ENCODE measurements at regions not wholly inside any gene's neighbourhood (a gene's known extent, or its start where the extent isn't known, plus 50 kb on each side); places are given as distances from the start of the nearest gene placed in this dataset.

DNA sequence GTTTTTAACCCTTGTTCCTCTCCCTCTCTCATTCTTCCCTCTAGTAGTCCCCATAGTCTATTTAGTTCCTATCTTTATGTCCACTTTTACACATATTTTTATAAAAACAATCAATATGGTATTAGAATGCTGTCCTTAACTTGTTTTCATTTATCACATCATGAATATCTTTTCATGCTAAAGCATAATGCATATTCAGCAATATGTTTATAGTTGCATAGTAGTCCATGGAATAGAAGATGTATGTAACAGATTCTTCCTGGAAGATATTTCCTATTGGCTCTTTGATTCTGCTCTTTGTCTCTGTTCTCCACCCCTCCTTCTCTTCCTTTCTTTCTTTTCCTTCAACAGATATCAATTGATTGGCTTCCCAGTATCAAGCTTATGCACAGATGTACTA lies 1047.1 kb upstream of the TENM4 start:
- Histone ChIP-seq H3K27me3 (no peaks in the 10 kb centered on the region), H3K4me3 (no peak overlapping the region), H3K4me1 (no peaks in the 10 kb centered on the region), H4K20me1 (ENCODE audit: low read depth) (no peaks in the 10 kb centered on the region), H2AFZ (replicated peaks) (no peak overlapping the region), H3K4me2 (no peak overlapping the region), H3K9ac (no peak overlapping the region), H3K79me2 (ENCODE audit: low read depth) (no peaks in the 10 kb centered on the region), H3K27ac (no peak overlapping the region), H3K9me3 (ENCODE audit: low read depth) (no peaks in the 10 kb centered on the region), H3F3A (ENCODE audit: low read depth) (no peaks in the 10 kb centered on the region), H3K36me3 (no peaks in the 10 kb centered on the region)
- H3K27me3 Mint-ChIP-seq (ENCODE audit: insufficient read depth, low read depth) = peaks cover 2% of the 10 kb centered on the region
- H3K36me3 Mint-ChIP-seq = no peaks in the 10 kb centered on the region
- no peak overlapping the region for H3K4me3 Mint-ChIP-seq
- DNase-seq (ENCODE audit: low spot score) = no peak
- TF ChIP-seq EZH2 (IDR thresholded peaks at IDR 0.05) (no peak), EZH2phosphoT487 (IDR thresholded peaks at IDR 0.05) (no peak)
- TF ChIP-seq, protein P1, sequence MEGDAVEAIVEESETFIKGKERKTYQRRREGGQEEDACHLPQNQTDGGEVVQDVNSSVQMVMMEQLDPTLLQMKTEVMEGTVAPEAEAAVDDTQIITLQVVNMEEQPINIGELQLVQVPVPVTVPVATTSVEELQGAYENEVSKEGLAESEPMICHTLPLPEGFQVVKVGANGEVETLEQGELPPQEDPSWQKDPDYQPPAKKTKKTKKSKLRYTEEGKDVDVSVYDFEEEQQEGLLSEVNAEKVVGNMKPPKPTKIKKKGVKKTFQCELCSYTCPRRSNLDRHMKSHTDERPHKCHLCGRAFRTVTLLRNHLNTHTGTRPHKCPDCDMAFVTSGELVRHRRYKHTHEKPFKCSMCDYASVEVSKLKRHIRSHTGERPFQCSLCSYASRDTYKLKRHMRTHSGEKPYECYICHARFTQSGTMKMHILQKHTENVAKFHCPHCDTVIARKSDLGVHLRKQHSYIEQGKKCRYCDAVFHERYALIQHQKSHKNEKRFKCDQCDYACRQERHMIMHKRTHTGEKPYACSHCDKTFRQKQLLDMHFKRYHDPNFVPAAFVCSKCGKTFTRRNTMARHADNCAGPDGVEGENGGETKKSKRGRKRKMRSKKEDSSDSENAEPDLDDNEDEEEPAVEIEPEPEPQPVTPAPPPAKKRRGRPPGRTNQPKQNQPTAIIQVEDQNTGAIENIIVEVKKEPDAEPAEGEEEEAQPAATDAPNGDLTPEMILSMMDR (IDR thresholded peaks at IDR 0.05) = no peak
- no peak overlapping the region for H3K27ac Mint-ChIP-seq
- H3K4me1 Mint-ChIP-seq = no peaks in the 10 kb centered on the region
- peaks cover 6% of the 10 kb centered on the region for H3K9me3 Mint-ChIP-seq

DNA sequence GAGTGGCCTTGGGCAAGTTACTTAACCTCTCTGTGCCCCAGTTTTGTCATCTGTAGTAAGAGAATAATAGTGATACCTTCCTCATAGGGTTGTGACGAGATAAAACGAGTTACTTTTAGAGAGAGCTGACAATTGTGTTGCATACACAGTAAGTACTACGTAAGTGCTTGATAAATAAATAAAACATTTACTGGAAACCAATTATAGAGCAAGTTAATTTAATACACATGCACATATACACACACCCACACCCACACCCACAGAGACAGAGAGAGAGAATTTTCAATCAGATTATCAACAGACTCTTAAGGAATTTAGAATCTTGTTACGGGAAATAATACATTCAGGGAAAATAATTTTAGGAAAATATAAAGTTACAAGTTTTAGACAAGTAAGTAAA lies 1045.8 kb upstream of the TENM4 start:
- no peak overlapping the region for H3K27ac Mint-ChIP-seq
- peaks cover 2% of the 10 kb centered on the region for H3K27me3 Mint-ChIP-seq (ENCODE audit: insufficient read depth, low read depth)
- H3K4me3 Mint-ChIP-seq = no peak overlapping the region
- no peaks in the 10 kb centered on the region for H3F3A ChIP-seq (ENCODE audit: low read depth)
- H3K36me3 ChIP-seq = no peaks in the 10 kb centered on the region
- TF ChIP-seq, protein P1 (IDR thresholded peaks at IDR 0.05) = no peak
- H3K4me3 ChIP-seq = no peak overlapping the region
- H3K4me1 ChIP-seq = no peaks in the 10 kb centered on the region
- H3K9ac ChIP-seq = no peak overlapping the region
- no peaks in the 10 kb centered on the region for H3K36me3 Mint-ChIP-seq
- H3K9me3 Mint-ChIP-seq = peaks cover 3% of the 10 kb centered on the region
- no peaks in the 10 kb centered on the region for H3K79me2 ChIP-seq (ENCODE audit: low read depth)
- no peaks in the 10 kb centered on the region for H3K27me3 ChIP-seq
- H4K20me1 ChIP-seq (ENCODE audit: low read depth) = no peaks in the 10 kb centered on the region
- DNase-seq (ENCODE audit: low spot score) = no peak
- H3K27ac ChIP-seq = no peak overlapping the region
- no peaks in the 10 kb centered on the region for H3K4me1 Mint-ChIP-seq
- H3K4me2 ChIP-seq = no peak overlapping the region
- H3K9me3 ChIP-seq (ENCODE audit: low read depth) = no peaks in the 10 kb centered on the region
- no peak overlapping the region for H2AFZ ChIP-seq (replicated peaks)

DNA sequence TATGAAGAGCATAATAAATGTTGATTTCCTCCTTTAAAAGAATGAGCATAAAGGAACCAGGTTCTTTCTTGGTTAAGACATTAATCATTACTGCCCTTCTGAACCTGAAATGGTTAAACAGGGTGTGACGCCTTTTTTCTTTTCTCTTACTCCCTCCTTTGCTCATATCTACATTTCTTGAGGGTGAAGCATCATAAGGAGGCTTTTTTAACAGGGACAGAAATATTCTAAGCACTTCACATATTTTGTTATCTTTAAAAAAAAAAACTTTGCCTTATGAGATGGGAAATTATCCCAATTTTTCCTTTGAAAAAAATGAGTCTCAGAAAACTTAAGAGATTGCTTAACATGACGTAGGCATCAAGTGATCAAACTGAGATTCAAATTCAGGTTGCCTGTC lies 1036.3 kb upstream of the TENM4 start:
- Mint-ChIP-seq H3K4me3 (no peak overlapping the region), H3K27me3 (ENCODE audit: insufficient read depth, low read depth) (peaks cover 2% of the 10 kb centered on the region), H3K4me1 (peaks cover 4% of the 10 kb centered on the region), H3K36me3 (no peaks in the 10 kb centered on the region), H3K9me3 (no peaks in the 10 kb centered on the region), H3K27ac (no peak overlapping the region)
- H3F3A ChIP-seq (ENCODE audit: low read depth) = no peaks in the 10 kb centered on the region
- H4K20me1 ChIP-seq (ENCODE audit: low read depth) = no peaks in the 10 kb centered on the region
- DNase-seq (ENCODE audit: low spot score) = no peak
- no peak overlapping the region for H3K9ac ChIP-seq
- no peak overlapping the region for H2AFZ ChIP-seq (replicated peaks)
- H3K27ac ChIP-seq = no peak overlapping the region
- H3K4me2 ChIP-seq = no peak overlapping the region
- H3K27me3 ChIP-seq = no peaks in the 10 kb centered on the region
- H3K9me3 ChIP-seq (ENCODE audit: low read depth) = no peaks in the 10 kb centered on the region
- TF ChIP-seq EZH2 (IDR thresholded peaks at IDR 0.05) (no peak), EZH2phosphoT487 (IDR thresholded peaks at IDR 0.05) (no peak)
- TF ChIP-seq, protein P1 (IDR thresholded peaks at IDR 0.05) = no peak
- H3K4me3 ChIP-seq = no peak overlapping the region
- no peaks in the 10 kb centered on the region for H3K79me2 ChIP-seq (ENCODE audit: low read depth)
- H3K4me1 ChIP-seq = no peaks in the 10 kb centered on the region
- no peaks in the 10 kb centered on the region for H3K36me3 ChIP-seq

DNA sequence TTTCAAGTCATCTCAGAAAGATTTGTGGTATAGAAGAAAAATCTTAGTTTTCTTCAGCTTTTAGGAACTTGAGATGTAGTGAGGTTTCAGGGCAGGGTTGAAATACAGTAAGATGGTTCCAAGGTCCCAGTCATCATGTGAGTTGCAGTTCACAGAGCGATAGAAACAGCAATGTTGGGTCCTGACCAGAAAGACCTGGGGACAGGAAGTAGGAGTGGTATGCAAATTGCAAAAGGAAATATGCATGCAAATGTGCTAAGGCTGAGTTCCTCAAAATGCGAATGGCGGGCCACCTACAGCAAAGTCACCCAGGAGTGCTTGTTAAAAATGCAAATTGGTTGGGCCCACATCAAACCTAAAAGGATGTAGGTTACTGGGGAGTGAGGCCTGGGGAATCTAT lies 1032.7 kb upstream of the TENM4 start:
- H3K4me1 ChIP-seq = no peaks in the 10 kb centered on the region
- peaks cover 2% of the 10 kb centered on the region for H3K27me3 Mint-ChIP-seq (ENCODE audit: insufficient read depth, low read depth)
- no peaks in the 10 kb centered on the region for H3K4me1 Mint-ChIP-seq
- H3K4me3 ChIP-seq = no peak overlapping the region
- H3K9me3 ChIP-seq (ENCODE audit: low read depth) = no peaks in the 10 kb centered on the region
- no peaks in the 10 kb centered on the region for H3K9me3 Mint-ChIP-seq
- H3K27ac Mint-ChIP-seq = no peak overlapping the region
- H3K4me2 ChIP-seq = no peak overlapping the region
- no peak overlapping the region for H3K4me3 Mint-ChIP-seq
- H3K36me3 Mint-ChIP-seq = no peaks in the 10 kb centered on the region
- H3F3A ChIP-seq (ENCODE audit: low read depth) = no peaks in the 10 kb centered on the region
- no peaks in the 10 kb centered on the region for H3K27me3 ChIP-seq
- H4K20me1 ChIP-seq (ENCODE audit: low read depth) = no peaks in the 10 kb centered on the region
- H3K27ac ChIP-seq = no peak overlapping the region
- no peak overlapping the region for H2AFZ ChIP-seq (replicated peaks)
- H3K9ac ChIP-seq = no peak overlapping the region
- no peak for DNase-seq (ENCODE audit: low spot score)
- no peaks in the 10 kb centered on the region for H3K36me3 ChIP-seq
- no peaks in the 10 kb centered on the region for H3K79me2 ChIP-seq (ENCODE audit: low read depth)
- TF ChIP-seq EZH2phosphoT487 (IDR thresholded peaks at IDR 0.05) = no peak

Data from neural progenitor cell (in vitro differentiated cells).